COLO668 (cell line): ENCODE measurements at regions not wholly inside any gene's neighbourhood (a gene's known extent, or its start where the extent isn't known, plus 50 kb on each side); places are given as distances from the start of the nearest gene placed in this dataset.

ENCODE experiments used
- DNase-seq: peaks from one replicate; lab custom pipeline; 2025; ENCODE audit not compliant: unreplicated experiment; lab: John Stamatoyannopoulos, UW

DNA sequence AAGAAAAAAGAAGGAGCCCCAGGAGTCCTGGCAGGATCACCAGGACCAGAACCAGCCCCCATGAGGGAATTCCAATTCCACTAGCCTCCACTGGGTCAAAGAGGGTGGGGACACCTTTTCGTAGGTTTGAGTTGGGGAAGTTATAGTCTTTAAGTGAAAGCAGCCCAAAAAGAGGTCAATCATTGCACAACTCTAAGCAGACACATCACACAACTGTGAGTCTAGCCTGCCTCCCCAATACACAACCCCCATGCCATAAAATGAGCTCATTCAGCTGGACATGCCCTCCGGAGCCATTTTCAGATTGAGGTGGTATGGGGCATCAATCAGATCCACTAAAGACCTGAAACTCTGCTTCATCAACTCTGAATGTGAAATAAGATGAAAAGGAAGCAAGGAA, 179.9 kb downstream of the NPHP4 start:
- DNase-seq, result no peak

DNA sequence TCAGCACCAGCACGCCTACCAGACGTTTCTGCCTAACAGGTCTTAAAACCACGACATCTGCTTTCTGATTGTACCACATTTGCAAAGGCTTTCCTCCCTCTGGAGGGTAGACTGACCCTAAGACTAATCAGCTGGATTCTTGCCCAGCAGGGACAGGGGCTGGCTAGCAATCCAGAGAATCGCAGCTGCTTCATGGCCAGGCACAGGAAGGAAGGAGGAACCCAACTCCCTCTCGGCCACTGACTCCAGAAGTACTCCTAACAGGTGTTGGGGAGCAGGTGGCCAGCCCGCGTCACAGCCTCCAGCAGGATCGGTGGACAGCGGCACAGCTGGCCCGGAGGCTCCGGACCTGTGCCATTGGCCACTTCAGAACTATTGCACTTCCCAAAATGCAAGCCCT, 180.8 kb downstream of the NPHP4 start:
- peak; percentile 56 for DNase-seq

DNA sequence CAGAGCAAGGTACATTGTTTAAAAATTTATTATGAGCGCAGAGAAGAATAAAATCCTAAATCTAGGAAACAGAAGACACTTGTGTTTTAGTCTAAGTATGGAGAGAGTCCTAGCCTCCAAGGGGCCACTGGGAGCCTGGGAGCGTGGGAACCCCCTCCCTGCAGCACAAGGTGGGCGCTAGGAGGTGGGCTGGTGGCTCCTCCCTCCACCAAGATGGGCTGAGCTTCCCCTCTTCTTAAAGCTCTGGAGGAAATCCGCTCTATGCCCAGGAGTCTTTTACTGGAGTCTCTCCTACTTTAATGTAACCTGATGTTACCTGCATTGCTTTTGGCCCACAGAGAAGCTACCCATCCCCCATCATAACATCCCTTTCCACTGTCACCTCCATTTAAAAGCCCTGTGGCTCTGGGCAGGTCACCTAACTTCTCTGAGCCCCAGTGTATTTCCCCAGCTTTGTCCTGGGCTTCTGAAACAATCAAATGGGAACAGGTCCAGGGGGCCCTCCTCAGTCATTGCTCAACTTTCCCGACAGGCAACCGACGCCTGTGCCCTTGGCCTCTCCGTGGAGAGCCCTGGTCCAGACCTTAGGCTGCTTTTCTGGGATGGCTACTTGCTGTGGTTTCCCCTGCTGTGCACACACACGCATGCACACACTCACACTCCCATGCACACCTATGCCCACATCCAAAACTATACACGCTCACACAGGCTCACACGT, 181.5 kb downstream of the NPHP4 start:
- DNase-seq, result no peak

DNA sequence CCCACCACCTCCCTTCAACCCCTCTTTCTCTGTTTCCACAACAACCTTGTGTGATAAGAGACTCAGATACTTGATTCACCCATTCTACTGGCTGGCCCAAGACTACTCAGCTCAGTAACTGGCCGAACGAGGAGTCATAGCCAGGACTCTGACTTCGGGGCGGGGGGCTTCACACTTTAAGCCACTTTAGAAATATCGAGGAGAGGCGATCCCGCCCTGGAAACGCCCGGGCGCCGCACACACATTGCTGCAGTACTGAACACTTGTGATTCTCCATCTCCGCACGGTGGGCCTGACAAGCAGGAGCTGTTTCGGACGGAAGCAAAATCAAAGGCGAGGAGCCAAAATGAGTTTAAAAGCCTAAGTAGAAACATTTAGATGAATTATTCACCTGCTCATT, 182.1 kb downstream of the NPHP4 start:
- no peak for DNase-seq

DNA sequence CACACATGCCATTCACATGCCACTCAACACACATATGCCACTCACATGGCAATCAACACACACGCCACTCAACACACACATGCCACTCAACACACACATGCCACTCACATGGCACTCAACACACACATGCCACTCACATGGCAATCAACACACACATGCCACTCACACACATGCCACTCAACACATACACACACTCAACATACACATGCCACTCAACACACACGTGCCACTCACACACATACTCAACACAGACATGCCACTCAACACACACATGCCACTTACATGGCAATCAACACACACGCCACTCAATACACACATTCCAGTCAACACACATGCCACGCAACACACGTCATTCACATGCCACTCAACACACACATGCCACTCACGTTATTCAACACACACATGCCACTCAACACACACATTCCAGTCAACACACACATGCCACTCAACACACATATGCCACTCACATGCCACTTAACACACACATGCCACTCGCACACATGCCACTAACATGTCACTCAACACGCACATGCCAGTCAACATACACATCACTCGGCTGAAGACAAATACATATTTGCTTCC, 182.9 kb downstream of the NPHP4 start:
- DNase-seq, result no peak

DNA sequence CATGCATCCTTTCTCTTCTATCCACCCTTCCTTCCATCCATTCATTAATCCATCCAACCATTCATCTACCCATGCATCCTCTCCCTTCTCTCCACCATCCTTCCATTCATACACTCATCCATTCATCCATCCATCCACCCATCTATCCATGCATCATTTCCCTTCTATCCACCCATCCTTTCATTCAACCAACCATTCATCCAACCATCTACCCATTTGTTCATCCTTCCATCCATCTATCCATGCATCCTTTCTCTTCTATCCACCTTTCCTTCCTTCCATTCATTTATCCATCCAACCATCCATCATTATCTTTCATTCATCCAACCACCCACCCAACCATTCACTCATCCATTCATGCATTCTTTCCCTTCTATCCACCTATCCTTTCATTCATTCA, 188.4 kb downstream of the NPHP4 start:
- DNase-seq, result no peak

DNA sequence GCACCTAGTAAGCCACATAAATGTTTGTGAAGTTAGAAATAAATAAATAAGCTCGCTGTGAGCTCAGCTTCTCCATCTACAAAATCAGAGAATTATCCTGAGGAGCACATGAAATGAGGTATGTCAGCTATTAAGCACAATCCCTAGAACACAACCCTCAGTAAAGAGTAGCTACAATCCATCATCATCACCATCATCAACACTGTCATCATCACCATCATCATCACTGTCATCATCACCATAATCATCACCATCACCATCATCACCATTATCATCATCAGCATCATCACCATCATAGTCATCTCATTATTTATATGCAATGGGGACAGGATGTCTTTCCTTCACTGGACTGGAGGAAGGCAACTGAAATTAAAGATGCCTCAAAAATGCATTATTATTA, 189.6 kb downstream of the NPHP4 start:
- DNase-seq, result no peak

DNA sequence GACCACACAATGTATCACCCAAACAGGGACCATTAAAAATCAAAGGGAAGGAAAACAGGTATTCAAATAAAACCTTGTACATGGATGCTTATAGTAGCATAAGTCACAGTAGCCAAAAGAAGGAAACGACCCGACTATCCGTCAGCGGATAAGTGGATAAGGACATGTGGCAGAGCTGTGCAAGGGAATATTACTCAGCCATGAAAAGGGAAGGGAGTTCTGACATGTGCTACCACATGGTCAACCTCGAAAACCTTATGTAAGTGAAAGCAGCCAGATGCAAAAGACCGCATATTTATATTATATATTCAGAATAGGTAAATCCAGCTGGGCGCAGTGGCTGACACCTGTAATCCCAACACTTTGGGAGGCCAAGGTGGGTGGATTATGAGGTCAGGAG, 193.3 kb downstream of the NPHP4 start:
- no peak for DNase-seq

DNA sequence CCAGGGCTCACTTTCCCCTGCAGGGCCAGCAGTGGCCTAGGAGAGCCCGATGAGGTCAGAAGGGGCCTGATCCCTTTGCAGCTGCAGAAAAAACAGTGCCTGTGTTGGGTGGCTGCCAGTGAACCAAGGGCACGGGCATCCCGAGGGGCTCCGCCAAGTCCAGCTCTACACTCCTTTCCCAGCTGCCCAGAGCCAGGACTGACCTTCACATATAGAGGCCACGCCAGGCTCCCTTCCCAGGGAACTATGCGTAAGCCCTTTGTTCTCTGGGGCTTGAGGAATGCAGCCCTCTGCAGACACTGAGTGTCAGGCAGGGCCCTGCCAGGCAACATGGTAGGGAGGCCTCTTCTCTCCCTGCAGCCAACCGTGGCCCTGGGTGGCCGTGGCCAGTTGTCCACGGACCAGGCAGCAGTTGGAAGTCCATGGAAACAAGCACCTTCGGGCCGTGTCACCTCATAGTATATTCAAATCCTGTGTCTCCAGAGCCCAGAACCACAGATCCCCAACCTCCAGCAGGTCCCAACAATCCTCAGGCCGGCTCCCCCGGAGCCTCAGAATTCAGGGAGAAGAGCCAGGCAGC, 194.0 kb downstream of the NPHP4 start:
- DNase-seq, result no peak

DNA sequence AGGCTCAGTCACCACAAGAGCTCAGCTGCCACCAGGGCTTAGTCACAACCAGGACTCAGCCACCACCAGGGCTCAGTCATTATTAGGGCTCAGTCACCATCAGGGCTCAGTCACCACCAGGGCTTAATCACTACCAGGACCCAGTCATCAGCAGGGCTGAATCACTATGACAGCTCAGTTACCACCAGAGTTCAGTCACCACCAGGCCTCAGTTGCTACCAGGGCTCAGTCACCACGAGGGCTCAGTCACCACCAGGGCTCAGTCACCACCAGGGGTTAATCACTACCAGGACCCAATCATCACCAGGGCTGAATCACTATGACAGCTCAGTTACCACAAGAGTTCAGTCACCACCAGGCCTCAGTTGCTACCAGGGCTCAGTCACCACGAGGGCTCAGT, 196.2 kb downstream of the NPHP4 start:
- no peak for DNase-seq

DNA sequence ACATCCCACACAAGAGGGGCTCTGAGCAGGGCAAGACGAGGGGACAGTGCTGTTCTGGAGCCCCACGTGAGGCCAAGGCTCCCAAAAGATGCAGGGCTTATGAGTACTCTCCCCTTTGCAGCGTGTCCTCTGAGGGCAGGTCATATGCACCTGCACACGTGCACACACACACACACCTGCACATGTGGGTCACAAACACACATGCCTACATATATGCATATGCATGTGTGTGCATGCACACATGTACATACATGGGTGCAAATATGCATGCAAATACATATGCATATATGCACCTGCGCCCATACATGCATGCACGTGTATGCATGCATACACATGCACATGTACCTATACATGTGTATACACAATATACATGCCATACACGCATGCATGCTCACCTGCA, 197.9 kb downstream of the NPHP4 start:
- DNase-seq, result no peak

DNA sequence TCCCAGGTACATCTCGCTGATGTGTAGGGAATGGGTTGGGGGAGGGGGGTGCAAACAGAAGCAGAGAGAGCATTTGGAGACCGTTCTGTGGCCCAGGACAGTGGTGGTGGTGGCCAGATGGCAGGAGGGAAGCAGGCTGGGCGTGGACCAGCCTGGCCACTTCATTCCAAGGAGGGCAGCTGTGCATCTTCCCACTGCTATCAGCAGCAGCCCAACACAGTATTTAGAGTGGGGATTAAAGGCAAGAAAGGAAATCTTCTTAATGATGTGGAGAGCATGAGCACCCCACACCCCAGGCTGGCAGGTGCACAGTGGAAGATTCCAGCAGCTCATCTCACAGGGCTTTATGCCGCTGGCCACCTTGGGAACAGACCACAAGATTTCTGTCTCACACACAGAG, 198.7 kb downstream of the NPHP4 start:
- DNase-seq, result no peak

DNA sequence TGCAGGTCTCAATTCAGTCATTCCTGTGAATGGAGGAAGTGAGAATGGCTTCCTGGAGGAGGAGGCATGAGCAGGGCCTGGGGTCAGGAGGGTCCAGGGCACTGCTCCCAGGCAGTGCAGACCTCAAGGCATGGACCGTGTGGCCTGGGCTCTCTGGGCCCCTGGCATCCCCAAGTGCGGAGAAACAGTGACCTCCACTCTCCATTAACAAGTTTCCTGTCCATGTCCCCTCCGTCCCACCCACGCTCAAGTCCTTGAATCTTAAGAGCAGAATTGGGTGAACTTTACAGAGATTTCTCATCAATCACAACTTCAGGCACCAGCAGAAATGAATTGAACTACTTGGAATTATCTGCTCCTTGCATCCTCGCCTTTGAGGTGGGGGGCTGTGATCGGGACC, 211.1 kb downstream of the NPHP4 start:
- no peak for DNase-seq

DNA sequence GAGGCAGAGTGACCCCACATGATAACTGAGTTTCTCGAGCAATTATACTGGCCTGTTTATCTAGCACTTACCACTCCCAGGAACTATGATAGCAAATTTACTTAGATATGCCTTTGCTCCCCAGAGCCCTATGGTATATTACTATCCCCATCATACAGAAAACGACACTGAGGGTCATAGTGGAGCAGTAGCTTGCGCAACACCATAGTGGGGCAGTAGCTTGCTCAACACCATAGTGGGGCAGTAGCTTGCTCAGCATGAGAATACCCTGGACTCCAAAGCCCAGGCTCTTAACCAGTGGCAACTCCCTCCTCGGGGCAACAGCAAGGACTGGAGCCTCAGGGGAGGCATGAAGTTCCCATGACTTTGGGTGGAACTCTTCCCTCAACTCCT, 211.9 kb downstream of the NPHP4 start:
- no peak for DNase-seq

DNA sequence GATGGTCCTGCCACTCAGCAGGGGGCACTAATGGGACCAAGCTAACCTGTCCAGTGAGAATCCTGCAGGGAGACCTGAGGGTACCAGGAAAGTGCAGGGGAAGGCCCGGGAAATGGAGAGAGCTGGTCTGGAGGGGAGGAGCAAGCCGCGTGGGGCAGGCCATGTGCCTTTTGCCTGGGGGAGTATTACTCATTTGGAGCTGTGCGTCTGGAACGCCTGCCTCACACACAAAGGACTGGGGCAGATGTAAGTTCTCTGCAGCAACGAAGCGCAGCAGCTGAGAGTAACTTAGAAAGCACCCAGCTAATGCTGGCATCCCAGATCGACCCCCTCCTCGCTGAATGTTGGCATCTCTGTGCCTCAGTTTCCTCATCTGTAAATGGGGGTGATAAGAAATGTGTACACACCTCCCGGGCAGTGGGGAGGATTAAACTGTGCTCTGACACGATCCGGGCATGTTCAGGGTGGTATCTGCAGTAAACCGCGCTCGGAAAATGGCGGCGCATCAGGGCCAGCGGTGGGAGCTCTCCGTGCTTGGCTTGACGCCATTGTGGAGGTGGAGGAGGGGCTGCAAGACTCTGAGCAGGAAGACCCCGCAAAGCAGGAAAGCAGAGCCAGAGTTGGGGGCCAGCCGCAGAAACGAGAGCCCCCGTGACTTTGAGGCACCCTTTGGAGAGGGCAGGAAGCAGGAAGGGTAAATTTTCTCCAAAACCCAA, 212.5 kb downstream of the NPHP4 start:
- no peak for DNase-seq

DNA sequence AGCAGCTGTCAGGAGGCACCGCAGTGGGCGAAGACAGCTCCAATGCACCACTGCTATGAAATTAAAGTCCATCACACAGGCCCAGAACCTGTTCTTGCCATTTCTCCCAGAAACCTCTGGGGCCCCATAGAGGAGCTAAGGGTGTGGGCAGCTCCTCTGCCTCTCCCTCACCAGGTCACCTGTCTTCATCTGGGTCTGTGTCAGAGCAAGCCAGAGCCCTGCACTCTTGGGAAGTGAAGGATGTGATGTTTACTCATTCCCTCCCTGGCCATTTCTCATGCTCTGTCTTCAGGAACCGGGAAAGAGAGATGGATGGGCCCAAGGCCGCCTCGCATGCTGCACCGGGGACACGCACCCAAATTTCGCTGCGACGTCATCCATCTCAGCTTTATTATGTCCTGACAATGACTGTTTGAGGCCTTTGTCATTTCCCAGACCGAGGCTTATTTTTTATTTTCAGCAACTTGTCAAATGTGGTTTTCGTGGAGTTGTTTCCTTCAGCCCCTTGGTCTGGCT, 216.1 kb downstream of the NPHP4 start:
- no peak for DNase-seq

DNA sequence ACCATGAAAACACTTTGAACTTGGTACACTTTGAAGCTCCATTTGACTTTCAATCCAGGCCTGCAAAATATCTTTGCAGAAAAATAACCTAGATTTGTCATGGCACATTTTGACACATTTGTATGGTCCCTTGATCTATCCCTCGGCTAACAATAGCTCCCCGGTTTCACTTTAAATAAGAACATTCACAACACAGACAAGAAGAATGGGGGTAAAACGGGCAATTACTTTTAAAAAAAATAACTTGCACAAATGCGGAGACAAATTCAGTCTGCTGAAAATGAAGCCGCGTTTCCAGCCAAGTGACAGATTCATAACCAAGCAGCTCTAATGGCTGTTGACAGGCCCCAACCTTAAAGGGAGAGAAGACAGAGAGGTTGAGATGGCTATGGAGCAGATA, 218.2 kb downstream of the NPHP4 start:
- DNase-seq, result no peak

DNA sequence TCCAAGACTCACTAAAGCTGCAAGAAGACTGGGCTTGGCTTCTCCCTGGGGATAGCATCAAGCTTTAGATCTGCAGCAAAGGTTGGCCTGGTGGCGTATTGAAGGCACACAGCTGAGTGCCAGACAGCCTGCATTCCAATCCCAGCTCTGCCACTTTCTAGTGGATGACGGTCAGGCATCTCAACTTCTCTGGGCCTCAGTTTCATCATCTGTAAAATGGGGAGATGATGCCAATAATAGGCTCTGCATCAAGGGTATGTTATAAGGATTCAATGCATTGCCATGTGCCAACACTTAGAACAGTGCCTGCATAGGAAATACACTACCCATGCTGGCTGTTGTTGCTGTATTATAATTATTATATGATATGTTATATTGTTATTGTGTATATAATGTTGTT, 220.4 kb downstream of the NPHP4 start:
- no peak for DNase-seq

DNA sequence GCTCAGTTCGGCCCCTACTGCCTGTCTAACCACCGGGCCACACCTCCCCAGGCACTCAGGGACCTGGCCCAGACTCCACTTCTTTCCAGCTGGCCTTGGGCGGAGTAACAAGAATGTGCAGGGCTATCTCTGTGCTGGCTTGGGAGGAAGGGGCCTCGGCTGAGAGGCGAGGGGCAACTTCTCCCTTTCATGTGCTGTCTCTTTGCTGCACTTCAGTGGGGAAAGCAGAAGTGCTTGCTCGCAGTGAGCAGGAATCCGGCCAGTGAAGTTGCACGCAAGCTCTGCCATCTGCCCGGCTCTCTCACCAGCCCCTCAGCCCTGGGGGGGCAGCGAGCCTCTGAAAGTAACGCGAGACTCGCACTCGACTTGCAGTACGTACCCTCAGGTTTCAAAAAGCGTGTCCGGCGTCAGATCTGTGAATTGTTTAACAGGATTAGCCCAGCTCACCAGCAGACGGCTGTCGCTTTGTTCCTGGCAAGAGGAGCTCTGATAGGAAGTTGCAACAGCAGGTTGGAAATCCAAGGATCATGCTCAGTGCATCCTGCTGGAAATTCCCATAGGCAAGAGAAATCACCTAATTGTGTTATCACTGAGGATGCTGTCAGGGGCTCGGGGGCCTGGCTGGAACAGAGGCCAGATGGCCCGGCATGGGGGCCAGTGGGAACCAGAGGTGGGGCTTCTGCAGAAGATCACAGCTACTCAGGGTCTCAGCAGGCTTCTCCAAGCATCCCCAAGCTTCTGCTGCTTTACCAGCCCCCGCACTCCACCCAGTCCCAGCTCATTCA, 221.1 kb downstream of the NPHP4 start:
- no peak for DNase-seq

DNA sequence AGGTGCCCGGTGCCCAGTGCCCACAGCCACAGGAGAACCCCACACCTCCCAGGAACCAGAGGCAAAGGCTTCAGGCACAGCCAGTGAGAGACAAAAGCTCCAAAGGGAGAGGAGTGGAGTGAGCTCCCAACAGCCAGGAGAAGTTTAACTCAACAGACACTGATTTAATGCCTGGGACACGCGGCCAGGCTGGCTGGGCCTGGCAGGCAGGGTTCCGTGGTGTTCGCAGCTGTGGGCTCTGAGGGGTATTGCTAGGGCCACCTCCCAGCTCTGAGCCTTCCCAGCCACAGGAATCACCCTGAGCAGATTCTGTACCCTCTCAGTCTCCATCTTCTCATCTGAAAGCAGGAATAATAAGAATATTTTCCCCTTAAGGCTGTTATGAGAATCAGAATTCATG, 222.5 kb downstream of the NPHP4 start:
- DNase-seq, result no peak

DNA sequence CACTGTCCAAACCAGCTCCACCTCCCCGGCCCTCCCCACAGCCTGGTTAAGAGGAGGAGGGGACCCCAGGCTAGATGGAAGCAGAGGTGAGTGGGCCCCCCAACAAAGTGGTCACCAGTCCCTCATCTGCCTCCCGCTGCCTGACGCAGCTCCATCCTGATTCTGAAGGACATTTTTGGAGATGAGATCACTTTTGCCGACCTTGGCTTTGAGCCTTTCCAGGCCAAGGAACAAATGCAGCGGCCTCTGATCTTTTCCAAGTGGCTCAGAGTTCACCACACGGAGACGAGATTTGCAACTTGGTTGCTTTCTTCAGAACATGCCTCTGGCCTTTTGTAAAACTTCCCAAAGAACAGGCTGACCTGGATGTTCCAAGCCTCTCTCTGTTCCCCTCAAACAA, 223.1 kb downstream of the NPHP4 start:
- DNase-seq, result no peak
